Prostate gland (tissue), 1 donor: ENCODE measurements at regions not wholly inside any gene's neighbourhood (a gene's known extent, or its start where the extent isn't known, plus 50 kb on each side); places are given as distances from the start of the nearest gene placed in this dataset.

Experiments used
- POLR2A ChIP-seq: fragments of 450-650 bp; IDR thresholded peaks from one replicate; pipeline ENCODE4 v1.6.1; 2016; ENCODE audit warnings: antibody characterized with exemption, mild to moderate bottlenecking
- POLR2AphosphoS5 ChIP-seq: sonication (generic); formaldehyde crosslinking; IDR thresholded peaks from one replicate; pipeline ENCODE4 v1.6.1; 2017; ENCODE audit warnings: antibody characterized with exemption

- TF ChIP-seq POLR2A (no peak), POLR2AphosphoS5 (no peak)
These were observed 189.0 kb upstream of the RARB start for GRCh38 chr3:25239042-25239441.
